OCI-LY3 (cell line): ENCODE measurements at regions not wholly inside any gene's neighbourhood (a gene's known extent, or its start where the extent isn't known, plus 50 kb on each side); places are given as distances from the start of the nearest gene placed in this dataset.

Experiments used
- EZH2phosphoT487 ChIP-seq: fragments of 200-600 bp; shearing (Covaris generic); IDR thresholded peaks from 2 replicates; pipeline ENCODE4 v1.6.1; 2018; ENCODE audit warnings: antibody characterized with exemption, mixed run types, low read depth
- TF ChIP-seq, protein P1 (sequence below): fragments of 200-600, 300-600 bp; sonication (generic); IDR thresholded peaks from 2 replicates; pipeline ENCODE4 v1.5.1; 2014; ENCODE audit warnings: antibody characterized with exemption, low read length, low read depth

GRCh38 chr7:113304104-113304503 lies 185.8 kb upstream of the SMIM30 start:
- TF ChIP-seq, protein P1, sequence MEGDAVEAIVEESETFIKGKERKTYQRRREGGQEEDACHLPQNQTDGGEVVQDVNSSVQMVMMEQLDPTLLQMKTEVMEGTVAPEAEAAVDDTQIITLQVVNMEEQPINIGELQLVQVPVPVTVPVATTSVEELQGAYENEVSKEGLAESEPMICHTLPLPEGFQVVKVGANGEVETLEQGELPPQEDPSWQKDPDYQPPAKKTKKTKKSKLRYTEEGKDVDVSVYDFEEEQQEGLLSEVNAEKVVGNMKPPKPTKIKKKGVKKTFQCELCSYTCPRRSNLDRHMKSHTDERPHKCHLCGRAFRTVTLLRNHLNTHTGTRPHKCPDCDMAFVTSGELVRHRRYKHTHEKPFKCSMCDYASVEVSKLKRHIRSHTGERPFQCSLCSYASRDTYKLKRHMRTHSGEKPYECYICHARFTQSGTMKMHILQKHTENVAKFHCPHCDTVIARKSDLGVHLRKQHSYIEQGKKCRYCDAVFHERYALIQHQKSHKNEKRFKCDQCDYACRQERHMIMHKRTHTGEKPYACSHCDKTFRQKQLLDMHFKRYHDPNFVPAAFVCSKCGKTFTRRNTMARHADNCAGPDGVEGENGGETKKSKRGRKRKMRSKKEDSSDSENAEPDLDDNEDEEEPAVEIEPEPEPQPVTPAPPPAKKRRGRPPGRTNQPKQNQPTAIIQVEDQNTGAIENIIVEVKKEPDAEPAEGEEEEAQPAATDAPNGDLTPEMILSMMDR, result no peak
- no peak for TF ChIP-seq EZH2phosphoT487
